GM12873 (cell line): ENCODE measurements at regions not wholly inside any gene's neighbourhood (a gene's known extent, or its start where the extent isn't known, plus 50 kb on each side); places are given as distances from the start of the nearest gene placed in this dataset.
A peak's percentile ranks its signal among the peaks of the same experiment; 100 is the strongest.

ENCODE experiments used
- TF ChIP-seq, protein P1 (sequence below): IDR thresholded peaks from 2 replicates; pipeline ENCODE4 v1.5.1; 2012; ENCODE audit warnings: low read depth, mild to moderate bottlenecking, moderate library complexity, low read length, control low read depth; ENCODE audit not compliant: insufficient read depth; ENCODE audit errors: missing control alignments

- TF ChIP-seq, protein P1, sequence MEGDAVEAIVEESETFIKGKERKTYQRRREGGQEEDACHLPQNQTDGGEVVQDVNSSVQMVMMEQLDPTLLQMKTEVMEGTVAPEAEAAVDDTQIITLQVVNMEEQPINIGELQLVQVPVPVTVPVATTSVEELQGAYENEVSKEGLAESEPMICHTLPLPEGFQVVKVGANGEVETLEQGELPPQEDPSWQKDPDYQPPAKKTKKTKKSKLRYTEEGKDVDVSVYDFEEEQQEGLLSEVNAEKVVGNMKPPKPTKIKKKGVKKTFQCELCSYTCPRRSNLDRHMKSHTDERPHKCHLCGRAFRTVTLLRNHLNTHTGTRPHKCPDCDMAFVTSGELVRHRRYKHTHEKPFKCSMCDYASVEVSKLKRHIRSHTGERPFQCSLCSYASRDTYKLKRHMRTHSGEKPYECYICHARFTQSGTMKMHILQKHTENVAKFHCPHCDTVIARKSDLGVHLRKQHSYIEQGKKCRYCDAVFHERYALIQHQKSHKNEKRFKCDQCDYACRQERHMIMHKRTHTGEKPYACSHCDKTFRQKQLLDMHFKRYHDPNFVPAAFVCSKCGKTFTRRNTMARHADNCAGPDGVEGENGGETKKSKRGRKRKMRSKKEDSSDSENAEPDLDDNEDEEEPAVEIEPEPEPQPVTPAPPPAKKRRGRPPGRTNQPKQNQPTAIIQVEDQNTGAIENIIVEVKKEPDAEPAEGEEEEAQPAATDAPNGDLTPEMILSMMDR = no peak
Measured at GRCh38 chr4:100754751-100755150, 236.9 kb upstream of the EMCN start.

- TF ChIP-seq, protein P1 = no peak
Measured at GRCh38 chr4:100746141-100746739, 228.4 kb upstream of the EMCN start.

DNA sequence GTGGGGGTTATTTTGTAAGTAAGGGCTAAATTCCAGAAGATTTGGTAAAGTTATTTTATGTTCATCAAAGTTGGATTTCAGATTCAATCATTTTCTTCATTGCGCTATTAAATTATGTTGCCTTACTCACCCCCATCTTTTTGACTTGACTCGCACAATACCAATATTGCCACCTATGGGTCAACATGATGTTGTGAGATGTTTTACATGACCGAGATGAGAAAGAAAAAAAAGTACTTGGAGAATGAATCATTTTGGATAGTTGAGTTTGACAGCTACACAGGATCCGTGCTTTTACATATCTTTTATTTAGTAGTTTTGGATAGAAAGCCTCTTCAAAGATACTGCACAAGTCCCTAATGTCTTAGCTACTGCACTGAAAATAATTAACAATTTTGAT, 224.2 kb upstream of the EMCN start:
- TF ChIP-seq, protein P1 = peak; percentile 23

DNA sequence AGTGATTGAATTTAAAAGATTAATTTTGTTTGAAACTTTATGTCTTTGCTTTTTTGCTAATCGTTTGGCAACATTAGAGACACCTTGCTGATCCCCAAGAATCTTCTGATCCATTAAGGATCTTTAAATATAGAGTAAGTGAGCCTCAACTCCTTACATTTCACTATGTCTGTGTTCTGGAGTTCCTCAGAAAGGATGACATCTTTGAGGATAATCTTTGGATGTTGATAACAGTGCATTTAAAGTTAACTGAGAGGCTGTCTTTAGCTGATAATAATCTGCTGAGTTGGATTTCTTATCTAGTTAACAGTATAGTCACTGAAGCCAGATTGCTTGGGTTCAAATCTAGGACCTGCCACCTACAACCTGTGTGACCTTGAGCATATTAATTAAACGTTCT, 221.6 kb upstream of the EMCN start:
- TF ChIP-seq, protein P1 = no peak

DNA sequence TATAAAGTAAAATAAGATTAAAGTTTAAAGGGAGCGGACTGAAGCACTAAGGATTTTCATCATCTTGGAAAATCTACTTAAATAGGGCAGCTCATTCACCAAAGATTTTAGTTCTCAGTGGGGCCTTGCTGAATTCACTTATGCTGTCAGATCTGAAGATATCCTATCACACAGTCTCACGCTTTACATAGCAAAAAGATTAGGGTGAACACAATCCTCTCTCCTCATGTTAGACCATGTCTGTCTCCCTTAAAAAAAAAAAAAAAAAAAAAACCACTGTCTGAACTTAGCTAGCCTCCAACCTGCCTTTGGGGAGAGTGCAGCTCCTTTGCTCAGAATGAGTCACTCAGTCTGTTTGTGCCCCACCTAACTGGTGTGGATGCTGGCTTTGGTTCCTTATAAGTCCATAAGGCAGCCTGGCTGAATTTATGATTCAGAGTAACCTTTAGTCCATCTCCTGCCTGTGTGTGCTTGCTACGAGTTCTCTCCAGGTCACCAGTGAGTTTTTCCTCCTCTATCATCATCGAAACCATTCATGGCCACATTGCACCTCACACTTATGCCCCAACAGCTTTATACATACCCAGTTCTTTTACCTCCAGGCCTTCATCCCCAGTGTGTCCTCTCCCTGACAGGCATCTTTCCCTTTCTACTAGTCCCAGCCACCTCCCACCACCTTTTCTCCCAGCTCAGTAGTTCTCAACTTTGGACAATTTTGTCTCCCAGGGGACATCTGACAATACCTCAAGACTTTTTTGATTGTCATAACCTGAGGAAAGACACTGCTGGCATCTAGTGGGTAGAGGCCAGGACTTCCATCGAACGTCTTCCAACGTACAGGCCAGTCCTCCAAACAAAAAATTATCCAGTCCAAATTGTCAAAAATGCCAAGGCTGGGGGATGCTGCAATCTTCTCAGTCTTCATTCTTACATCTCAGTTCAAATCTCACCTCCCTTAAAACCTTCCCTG, 220.7 kb upstream of the EMCN start:
- TF ChIP-seq, protein P1 = no peak

- TF ChIP-seq, protein P1 = no peak
Measured at GRCh38 chr4:100736641-100737451, 219.0 kb upstream of the EMCN start.

DNA sequence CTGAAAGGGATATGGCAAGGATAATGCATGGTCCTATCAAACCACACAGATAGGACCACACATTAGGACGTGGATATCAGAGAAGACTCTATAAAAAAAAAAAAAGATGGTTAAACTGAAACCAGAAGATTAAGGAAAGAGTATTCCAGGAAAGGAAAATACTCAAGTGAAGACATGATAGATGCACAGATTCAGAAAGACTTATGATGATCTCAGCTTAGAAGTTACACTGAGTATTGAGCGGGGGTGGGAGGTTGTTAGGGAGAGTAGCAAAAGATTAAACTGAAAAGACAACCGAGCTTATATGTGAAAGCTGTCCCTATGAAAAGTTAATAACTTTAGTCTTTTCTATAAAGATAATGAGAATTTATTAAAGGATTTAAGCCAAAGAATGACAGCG, 211.0 kb upstream of the EMCN start:
- TF ChIP-seq, protein P1 = no peak
